NCI-H82 (cell line): ENCODE measurements at regions not wholly inside any gene's neighbourhood (a gene's known extent, or its start where the extent isn't known, plus 50 kb on each side); places are given as distances from the start of the nearest gene placed in this dataset.
"Not testable (repeated sequence)": the region's sequence is repeated elsewhere in the genome, so short reads cannot be mapped to it uniquely, and the experiment has no call there.

Experiments
- DNase-seq: peaks from one replicate; lab custom pipeline; 2025; lab: John Stamatoyannopoulos, UW

DNA sequence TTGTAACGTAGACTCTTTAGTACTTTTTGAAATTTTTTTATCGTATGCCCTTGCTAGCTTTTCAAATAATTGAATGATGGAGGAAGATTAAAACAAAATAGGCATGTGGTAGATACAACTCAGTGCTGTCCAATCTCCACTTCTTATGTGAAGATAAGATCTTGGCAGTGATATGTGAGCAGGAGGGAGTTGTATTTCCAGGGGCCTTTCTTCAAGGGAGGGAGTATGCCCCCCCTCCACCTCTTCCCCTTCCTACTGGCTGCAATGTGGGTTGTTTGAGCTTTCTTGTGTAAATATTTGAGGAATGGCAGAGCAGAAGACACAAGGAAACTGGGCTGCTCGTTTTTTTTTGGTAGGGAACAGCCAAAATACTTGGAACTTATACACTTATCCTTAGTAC, 374.9 kb downstream of the PSAT1 start:
- DNase-seq, result no peak

DNA sequence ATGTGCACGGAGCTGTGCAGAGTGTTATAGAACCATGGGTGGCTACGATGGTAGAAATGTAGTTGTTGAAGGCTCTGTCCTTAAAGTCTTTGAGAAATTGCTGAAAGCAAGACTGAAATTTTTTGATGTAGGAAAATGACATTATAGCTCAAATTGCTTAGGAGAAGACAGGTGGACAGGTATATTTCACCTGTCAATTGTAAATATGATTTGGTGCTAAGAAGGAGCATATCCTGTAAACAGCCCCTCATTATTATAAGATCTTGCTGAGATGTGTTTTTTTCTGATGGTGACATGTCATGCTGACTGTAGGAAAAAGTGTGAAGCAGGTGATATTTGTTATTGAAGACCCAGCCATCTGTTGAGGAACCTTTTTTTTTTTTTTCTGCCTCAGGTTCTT, 377.9 kb downstream of the PSAT1 start:
- DNase-seq, result no peak

- no peak for DNase-seq
These were observed 379.1 kb downstream of the PSAT1 start for GRCh38 chr9:78676009-78676408.

DNA sequence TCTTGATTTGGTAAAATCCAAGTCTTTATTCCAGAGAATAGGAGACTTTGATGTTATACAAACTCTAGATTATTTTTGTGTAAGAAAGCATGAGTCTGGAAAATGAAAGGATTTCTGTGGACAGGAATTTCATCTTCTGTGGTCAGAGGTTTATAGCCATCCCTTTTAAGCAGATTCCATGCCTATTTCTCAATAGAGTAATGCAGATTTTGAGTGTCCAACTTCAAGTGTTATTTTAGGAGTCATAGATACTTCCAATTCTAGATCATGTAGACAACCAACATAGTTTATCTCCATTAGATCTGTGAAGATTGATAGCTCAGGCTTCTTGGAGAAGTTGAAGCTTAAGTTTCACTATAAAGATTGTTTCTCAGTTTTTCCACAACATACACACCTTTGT, 379.7 kb downstream of the PSAT1 start:
- DNase-seq, result no peak

DNA sequence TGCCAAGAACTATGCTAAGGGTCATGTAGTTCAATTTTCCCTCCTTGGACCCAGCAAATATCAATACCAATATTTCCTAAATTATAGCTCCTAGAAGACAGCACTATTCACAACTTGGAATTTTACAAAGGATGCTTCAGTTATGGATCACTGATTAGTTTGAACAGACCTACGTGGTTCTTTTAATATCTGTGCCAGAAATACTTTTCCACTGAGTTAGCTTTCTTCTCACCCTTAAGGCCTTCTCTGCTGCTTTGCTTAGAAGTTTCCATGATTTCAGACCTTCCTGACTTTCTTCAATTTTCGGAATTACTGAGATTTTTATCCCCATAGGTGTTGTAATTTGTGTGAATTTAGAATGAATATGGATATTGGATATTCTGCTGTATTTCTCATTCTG, 380.4 kb downstream of the PSAT1 start:
- DNase-seq, result no peak

DNA sequence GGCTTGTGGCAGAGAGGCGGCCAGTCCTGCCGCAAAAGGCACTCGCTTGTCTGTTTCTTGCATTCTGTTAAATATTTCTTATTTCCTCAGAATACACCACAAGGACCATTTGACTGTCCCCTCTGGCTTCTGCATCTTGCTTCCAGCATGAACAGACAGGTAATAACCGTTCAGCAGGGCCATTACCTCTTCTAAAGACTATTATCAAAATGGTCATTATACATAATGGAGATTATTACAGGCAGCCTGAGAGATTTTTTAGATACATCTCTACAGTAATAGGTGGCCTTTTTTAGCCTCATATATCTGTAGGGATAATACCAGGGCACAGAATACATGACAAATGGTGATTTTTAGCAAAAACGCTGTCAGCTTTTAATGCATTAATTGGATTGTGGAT, 382.0 kb downstream of the PSAT1 start:
- no peak for DNase-seq

DNA sequence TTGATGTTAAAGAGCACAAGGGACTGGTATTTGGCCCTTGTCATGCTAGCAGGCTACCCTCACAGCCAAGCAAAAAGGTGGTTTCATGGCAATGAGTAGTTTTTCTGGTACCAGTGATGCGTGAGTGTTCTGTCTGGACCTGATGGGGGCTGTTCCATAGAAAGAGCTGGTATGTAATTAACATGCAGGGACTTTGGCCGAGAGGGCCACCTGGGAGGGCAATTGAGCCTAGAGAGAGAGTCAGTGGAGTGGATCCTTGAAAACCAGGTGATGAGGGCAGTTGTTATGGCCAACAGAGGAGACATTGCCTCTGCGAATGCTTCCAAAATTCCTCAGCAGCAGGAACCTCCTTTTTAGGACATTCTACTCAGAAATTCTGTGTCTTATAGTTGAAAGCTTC, 383.3 kb downstream of the PSAT1 start:
- no peak for DNase-seq

- DNase-seq, result peak; percentile 40
These were observed 385.3 kb downstream of the PSAT1 start for GRCh38 chr9:78682216-78682615.

DNA sequence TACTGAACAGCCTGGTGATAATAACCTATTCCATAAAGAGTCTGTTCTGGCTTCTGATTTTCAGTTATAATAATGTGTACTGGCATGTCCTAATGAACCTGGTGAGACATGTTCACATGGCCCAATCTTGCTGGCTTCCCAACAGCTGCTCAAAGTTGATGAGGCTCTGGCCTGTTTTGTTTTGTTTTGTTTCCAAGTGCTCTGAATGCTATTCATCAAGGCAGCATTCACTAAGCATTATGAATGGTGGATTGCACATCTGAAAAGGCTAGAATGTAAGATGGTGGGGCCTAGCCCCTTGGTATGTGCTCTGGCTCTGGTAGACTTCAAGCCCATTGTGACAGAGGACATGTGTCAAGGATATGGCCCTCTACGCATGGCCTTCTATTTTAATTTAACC, 388.5 kb downstream of the PSAT1 start:
- DNase-seq, result no peak

DNA sequence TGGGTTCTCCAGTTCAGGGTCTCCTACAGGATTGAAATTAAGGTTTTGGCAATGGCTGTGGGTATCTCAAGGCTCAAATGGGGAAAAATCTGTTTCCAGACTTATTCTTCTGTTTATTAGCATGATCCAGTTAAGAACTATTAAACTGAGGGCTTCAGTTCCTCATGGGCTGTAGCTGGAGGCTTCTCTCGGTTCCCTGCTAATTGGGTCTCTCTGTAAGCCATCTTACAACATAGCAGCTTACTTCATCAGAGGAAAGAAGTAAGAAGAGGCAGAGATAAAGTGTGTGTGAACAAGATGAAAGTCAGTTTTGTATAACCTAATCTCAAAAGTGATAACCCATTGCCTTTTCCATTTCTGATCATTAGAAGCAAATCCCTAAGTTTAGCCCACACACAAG, 391.9 kb downstream of the PSAT1 start:
- no peak for DNase-seq

GRCh38 chr9:78691542-78691941, 394.6 kb downstream of the PSAT1 start:
- peak; percentile 13 for DNase-seq

DNA sequence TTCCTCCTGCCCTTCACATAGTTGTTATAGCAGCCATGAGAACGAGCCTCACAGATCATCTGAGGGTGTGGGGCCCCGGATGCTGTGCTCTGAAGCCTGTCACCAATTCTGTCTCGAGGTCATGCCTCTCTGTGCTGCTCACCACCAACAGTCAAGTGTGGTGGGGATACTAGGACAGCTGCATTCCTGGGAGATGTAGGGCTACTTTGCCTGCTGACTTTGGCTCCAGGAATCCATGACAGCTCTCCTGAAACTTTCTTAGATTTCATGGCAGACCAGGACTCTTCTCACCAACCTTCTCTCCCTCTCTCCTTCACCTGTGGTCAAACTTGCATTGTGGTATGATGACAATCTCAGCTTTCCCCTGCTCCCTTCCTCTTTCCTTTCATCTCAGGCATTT, 395.9 kb downstream of the PSAT1 start:
- no peak for DNase-seq

- DNase-seq, result no peak
These were observed 398.0 kb downstream of the PSAT1 start for GRCh38 chr9:78694974-78695373.

GRCh38 chr9:78695519-78695918, 398.6 kb downstream of the PSAT1 start:
- DNase-seq, result peak; percentile 31

DNA sequence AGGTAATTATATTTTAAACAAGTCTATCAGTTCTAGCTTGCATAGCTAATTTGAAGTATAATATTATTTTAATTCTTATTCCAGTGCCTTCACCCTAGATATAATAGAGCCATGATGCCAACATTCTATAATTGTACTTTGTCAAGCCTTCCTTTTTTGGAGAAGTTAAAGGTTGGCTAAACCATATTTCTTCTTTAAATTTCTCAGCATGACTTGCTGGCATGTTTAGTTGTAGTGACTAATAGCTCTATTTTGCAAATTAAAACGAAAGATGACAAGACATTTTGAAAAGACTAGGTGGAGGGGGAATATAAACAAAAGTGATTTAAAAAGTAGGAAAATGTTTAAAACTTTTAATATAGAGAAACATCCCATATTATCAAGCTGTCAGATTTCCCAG, 400.7 kb downstream of the PSAT1 start:
- DNase-seq, result no peak

DNA sequence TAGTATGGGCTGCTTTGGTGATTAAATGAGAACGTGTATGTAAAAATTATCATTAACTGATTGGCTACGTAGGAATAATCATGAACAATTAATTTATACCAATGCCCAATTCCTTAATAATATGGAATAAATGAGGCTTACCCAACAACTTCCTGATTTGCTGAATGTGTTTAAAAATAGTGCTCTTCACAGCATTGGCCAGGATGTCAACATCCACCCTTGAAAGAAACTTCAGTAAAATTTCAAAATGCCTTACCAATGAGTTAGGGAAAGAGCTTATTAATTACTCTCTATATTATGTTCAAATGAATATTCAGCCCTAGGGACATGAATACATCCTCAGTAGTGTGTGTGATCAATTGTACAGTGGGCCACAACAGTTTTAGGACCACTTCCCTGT, 401.4 kb downstream of the PSAT1 start:
- DNase-seq, result no peak

DNA sequence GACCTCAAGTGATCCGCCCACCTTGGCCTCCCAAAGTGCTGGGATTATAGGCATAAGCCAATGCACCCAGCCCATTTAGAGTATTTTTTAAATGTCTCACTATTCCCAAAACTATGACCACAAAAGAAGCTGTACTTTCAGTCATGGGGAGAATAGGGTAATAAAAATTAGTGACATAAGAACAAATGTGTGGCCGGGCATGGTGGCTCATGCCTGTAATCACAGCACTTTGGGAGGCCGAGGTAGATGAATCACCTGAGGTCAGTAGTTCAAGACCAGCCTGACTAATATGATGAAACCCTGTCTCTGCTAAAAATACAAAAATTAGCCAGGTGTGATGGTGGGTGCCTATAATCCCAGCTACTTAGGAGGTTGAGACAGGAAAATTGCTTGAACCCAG, 402.3 kb downstream of the PSAT1 start:
- DNase-seq, result not testable (repeated sequence)

DNA sequence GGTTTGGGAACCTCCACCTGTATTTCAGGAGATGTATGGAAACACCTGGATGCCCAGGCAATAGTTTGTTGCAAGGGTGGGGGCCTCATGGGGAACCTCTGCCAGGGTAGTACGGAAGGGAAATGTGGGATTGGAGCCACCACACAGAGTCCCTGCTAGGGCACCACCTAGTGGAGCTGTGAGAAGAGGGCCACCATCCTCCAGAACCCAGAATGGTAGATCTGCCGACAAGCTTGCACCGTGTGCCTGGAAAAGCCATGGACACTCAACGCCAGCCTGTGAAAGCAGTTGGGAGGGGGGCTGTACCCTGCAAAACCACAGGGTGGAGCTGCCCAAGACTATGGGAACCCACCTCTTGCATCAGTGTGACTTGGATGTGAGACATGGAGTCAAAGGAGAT, 407.2 kb downstream of the PSAT1 start:
- peak; percentile 17 for DNase-seq

- DNase-seq, result no peak
These were observed 410.2 kb downstream of the PSAT1 start for GRCh38 chr9:78707080-78707479.

DNA sequence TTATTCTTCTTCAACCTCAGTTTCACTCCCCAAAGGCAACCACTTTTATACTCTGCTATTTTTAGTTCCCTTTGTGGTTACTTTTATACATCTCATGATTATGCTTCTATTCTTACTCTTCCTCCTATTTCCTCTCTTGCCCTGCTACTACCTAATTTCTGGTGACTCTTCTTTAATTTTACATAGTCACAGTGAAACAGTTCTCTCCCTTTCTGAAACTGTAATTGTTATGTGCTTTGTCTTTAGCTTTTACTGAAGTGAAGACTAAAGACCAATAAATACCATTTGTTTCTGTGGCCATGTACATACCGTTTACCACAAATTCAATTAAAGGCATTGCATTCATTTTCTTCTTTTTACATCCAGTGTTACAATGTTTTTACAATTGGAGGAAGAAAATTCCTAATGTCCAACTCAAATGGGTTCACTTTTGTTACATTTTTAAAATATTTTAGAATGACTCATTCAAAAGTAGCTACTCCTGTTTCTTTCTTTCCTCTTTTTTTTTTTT, 410.6 kb downstream of the PSAT1 start:
- DNase-seq, result no peak

DNA sequence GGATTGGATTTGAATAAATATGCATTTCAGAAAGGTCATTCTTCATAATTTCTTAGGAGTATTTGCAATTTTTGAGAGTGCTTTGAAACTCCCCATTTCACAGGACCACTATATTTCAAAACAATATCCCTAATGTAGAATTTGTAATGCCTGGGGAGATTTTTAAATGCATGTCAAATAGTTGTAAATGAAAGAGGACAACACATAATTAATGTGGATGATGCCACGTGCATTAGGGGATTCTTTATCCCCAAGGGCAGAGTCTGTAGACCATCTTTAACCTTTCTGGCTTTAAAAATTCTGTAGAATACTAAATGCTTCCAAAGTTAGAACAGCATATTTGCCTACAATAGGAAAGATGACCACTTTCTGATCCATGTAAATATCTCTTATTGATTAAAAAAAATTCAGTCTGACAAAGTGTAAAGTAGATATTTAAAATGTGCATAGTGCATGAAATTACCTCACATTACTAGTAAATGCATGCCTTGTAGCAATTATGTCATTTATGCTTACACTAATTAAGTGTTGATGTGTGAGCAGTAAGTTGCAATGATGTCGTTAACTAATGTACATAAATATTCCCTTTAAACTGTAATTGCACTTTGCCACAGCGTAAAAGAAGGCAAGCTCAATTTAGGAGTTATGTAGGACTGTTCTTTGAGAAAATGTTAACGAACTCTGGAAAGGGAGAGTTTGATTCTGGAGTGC, 416.1 kb downstream of the PSAT1 start:
- no peak for DNase-seq

DNA sequence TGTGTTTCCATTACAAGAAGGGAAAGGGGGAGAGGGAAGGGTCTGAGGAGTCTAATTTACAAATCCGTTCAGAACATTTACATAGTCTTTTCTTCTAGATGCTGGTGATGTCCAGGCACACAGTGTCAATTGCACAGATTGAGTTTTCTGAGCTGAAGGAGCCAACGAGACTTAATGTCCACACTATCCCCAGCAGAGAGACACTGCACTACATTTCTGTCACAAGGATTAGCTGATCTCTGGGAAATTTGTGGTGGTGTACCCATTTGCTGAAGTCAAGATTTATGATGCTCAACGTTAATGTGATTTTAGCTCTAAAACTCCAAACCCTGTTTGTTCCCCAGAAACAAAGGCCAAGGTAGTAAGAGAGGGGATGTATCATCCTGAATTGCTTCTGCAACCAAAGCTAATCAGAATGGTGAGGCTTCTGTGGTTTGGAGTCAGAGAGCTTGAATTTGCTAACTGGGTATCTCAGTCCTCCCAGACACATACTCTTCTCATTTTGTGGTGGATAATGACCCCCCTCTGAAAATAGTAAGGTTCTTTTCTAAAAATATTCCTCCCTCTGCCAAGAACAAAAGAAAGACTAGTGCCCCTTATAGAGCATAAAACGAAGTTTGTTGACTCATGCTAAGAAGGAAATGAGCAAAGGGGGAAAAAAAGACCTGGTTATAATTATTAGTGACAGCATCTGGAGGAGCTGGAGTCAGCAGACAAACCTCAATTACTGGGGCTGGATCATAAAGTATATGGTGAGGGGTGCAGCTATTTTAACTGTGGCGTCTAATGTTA, 416.9 kb downstream of the PSAT1 start:
- peak; percentile 3 for DNase-seq

DNA sequence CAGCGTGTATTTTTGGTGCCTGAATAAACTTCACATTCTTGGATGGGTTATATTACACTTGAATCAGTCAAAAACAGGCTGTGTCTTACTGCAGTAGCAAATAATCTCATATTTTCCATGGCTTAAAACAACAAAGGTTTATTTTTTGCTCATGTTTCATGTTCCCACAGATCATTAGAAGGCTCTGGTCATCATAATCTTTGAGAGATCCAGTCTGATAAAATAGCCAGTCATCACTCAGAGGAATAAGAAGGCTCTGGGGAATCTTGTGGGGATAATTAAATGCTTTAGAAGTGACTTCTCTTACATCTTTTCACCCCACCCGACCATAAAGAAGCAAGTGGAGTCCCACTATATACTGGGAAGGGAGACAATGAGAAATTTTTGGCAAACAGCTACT, 417.7 kb downstream of the PSAT1 start:
- DNase-seq, result no peak

DNA sequence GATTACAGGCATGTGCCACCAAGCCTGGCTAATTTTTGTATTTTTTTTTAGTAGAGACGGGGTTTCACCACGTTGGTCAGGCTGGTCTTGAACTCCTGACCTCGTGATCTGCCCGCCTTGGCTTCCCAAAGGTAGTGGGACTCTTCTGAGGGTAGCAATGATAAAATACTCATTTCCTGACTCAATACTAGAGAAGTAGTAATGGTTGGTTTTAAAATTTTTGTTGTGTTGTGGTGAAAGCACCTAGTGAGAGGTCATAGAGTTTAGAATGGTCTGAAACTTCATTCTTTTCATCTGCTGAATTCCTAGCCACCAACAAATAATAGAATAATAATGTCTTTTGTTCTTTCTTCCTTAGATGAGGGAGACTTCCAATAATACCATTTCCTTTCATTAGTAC, 422.1 kb downstream of the PSAT1 start:
- not testable (repeated sequence) for DNase-seq
